GM20000 (cell line): ENCODE measurements at regions not wholly inside any gene's neighbourhood (a gene's known extent, or its start where the extent isn't known, plus 50 kb on each side); places are given as distances from the start of the nearest gene placed in this dataset.

Experiments
- DNase-seq: peaks from one replicate; pipeline ENCODE4 v3.0.0; 2012; ENCODE audit warnings: low spot score
- CTCF ChIP-seq: IDR thresholded peaks from 2 replicates; pipeline ENCODE4 v1.5.1; 2012; ENCODE audit warnings: mild to moderate bottlenecking, control low read depth; ENCODE audit errors: extremely low read depth, missing control alignments

GRCh38 chr11:106399624-106400023, 322.2 kb downstream of the AASDHPPT start:
- TF ChIP-seq CTCF = no peak
- no peak for DNase-seq

- no peak for TF ChIP-seq CTCF
These were observed 323.6 kb downstream of the AASDHPPT start for GRCh38 chr11:106400949-106401570.

DNA sequence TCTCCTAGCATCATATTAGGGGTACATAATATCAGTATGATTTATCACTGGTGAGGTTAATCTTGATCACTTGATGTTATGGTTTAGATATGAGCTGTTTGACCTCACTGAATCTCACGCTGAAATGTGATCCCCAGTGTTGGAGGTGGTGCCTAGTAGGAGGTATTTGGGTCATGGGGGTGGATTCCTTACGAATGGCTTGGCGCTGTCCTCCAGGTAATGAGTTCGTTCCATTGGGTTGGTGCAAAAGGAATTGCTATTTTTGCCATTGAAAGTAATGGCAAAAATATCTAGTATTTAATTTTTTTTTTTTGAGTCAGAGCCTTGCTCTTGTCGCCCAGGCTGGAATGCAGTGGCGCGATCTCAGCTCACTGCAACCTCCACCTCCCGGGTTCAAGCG, 326.3 kb downstream of the AASDHPPT start:
- DNase-seq = no peak
- TF ChIP-seq CTCF = no peak

More at GRCh38 chr11:106400949-106401570, 323.6 kb downstream of the AASDHPPT start:
- DNase-seq = no peak

DNA sequence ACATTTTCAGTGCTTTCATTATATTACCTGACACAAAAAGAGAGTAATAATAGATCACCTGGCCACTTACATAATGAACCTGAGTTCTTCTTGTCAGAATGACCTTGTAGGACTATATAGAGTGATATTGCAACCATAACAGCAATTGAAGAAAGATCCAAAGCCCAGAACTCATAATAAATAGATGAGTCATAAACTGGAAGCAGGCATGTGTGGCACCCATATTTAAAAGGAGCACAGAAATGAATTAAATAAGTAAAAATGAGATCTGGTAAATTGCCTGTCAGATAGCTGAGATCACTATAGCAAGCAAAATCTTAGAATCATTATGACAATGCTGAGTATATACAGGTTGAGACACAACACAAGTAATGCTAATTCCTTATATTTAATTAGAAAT, 331.8 kb downstream of the AASDHPPT start:
- DNase-seq = no peak
- no peak for TF ChIP-seq CTCF

DNA sequence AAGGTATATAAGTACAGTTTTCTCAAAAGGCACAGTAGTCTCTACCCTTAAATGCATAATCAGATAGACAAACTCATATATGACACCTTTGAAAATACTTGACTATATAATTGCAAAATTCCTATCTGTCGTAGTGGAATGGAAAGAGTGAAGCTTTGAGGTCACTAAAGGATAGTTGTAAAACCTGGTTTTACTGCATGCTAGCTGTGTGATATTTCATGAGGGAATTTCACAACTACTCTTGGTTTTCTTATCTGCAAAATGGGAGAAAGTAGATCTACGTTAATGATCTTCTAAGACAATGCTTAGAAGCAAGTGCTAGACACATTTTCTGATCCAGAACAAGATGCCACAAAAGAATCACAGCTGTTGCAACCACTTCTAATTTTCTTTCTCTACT, 332.2 kb downstream of the AASDHPPT start:
- DNase-seq = no peak
- TF ChIP-seq CTCF = no peak

DNA sequence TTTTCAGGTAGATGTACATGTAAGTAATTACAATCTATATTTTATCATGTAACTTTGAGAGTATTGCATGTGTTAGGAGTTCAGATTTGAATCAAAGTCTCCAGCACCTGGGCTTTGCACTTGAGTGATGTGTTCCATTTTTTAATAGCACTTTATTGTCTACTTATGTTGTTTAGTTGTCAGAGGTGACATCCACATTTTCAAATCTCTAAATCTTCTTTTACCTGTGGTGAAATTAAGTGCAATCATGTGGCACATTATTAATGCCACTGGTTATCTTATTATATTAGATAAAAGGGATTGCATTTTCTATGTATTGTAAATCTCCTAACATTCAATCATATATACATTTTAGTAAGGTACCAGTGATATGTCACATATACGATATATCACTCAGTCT, 333.4 kb downstream of the AASDHPPT start:
- TF ChIP-seq CTCF = no peak
- DNase-seq = no peak

- TF ChIP-seq CTCF = no peak
- DNase-seq = no peak
These were observed 335.8 kb downstream of the AASDHPPT start for GRCh38 chr11:106413222-106413621.
